ENCODE measurements at regions not wholly inside any gene's neighbourhood (a gene's known extent, or its start where the extent isn't known, plus 50 kb on each side); places are given as distances from the start of the nearest gene placed in this dataset.

DNA sequence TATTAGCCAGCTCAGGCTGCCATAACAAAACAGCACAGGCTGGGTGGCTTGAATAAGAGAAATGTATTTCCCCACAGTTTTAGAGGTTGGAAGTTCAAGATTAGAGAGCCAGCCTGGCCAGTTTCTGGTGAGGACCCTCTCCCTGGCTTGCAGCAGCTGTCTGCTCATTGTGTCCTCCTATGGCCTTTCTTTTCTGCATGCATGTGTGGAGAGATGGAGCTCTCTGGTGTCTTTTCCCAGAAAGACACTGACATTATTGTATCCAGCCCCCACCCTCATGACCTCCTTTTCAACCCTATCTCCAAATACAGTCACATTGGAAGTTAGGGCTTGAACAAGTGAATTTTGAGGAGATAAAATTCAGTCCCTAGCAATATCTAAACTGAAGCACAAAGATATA lies 263.8 kb upstream of the PABPC4L start:
- TF ChIP-seq, protein P1, sequence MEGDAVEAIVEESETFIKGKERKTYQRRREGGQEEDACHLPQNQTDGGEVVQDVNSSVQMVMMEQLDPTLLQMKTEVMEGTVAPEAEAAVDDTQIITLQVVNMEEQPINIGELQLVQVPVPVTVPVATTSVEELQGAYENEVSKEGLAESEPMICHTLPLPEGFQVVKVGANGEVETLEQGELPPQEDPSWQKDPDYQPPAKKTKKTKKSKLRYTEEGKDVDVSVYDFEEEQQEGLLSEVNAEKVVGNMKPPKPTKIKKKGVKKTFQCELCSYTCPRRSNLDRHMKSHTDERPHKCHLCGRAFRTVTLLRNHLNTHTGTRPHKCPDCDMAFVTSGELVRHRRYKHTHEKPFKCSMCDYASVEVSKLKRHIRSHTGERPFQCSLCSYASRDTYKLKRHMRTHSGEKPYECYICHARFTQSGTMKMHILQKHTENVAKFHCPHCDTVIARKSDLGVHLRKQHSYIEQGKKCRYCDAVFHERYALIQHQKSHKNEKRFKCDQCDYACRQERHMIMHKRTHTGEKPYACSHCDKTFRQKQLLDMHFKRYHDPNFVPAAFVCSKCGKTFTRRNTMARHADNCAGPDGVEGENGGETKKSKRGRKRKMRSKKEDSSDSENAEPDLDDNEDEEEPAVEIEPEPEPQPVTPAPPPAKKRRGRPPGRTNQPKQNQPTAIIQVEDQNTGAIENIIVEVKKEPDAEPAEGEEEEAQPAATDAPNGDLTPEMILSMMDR (IDR thresholded peaks at IDR 0.05 in 4 of 5, conservative IDR thresholded peaks at IDR 0.05 in 1 of 5): no peak
- no peak for TF ChIP-seq POLR2A (IDR thresholded peaks at IDR 0.05)

All from gastrocnemius medialis (tissue), 4 donors.